ENCODE measurements at regions not wholly inside any gene's neighbourhood (a gene's known extent, or its start where the extent isn't known, plus 50 kb on each side); places are given as distances from the start of the nearest gene placed in this dataset.

- TF ChIP-seq CTCF (conservative IDR thresholded peaks at IDR 0.05; ENCODE audit: low read depth, low read length): peak; percentile 62
- TF ChIP-seq EZH2 (IDR thresholded peaks at IDR 0.05; ENCODE audit: low read length, unreplicated experiment): no peak
- no peak for TF ChIP-seq EZH2phosphoT487 (IDR thresholded peaks at IDR 0.05; ENCODE audit: borderline replicate concordance, low read length)
These were observed 276.4 kb downstream of the RPIA start for GRCh38 chr2:88967844-88968243.
